ENCODE measurements at regions not wholly inside any gene's neighbourhood (a gene's known extent, or its start where the extent isn't known, plus 50 kb on each side); places are given as distances from the start of the nearest gene placed in this dataset.

DNA sequence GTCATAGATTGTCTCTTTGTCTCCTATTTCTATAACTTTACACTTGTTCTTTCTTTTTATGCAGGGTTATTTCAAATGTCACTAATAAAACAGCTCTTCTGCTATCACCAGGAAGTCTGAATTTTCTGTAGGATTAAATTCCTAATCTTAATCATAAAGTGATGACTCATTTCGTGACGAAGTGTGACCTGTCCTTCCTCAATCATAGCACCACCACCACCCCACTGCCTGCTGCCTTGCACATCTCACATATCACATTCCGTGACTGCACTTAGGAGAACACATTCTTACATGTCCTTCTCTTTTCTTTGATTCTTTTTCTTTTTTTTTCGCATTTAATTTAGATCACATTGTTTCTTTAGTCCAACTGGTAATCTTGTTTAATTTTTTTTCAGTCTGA is 57.7 kb upstream of the UGT2B7 start:
- TF ChIP-seq CTCF (IDR thresholded peaks at IDR 0.05; ENCODE audit: low read depth, low read length): no peak
- no peak overlapping the region for H3K4me3 ChIP-seq (ENCODE audit: low read depth, low read length)

DNA sequence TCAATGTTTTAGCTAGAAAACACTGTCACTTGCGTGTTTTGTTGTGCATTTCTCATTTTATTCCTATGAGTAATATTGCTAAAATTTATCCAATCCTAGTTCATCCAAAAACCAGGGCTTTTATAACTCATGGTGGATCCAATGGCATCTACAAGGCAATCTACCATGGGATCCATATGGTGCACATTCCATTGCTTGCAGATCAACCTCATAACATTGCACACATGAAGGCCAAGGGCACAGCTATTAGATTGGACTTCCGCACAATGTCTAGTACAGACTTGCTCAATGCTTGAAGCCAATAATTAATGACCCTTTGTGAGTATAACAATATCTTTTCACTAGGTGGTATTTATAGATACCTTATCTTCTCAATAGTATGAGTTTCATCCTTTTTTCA is 57.2 kb upstream of the UGT2B7 start:
- H3K4me3 ChIP-seq (ENCODE audit: low read depth, low read length): no peak overlapping the region
- TF ChIP-seq CTCF (IDR thresholded peaks at IDR 0.05; ENCODE audit: low read depth, low read length): no peak

DNA sequence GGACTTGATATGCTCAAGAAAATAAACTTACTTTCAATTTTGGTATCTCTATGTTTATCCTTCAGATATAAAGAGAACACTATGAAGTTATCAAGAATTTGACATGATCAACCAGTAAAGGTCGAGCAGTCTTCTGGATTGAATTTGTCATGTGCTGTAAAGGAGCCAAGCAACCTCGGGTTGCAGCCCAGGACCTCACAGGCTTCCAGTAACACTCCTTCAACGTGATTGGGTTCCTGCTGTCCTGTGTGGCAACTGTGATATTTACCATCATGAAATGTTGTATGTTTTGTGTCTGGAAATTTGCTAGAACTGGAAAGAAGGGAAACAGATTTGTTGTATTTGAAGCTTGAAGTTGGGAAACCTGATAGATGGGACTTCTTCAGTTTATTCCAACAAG is 52.0 kb upstream of the UGT2B7 start:
- no peak for TF ChIP-seq CTCF (IDR thresholded peaks at IDR 0.05; ENCODE audit: low read depth, low read length)
- H3K4me3 ChIP-seq (ENCODE audit: low read depth, low read length): no peak overlapping the region
